ENCODE measurements at regions not wholly inside any gene's neighbourhood (a gene's known extent, or its start where the extent isn't known, plus 50 kb on each side); places are given as distances from the start of the nearest gene placed in this dataset.
"Not testable (repeated sequence)": the region's sequence is repeated elsewhere in the genome, so short reads cannot be mapped to it uniquely, and the experiment has no call there.

DNA sequence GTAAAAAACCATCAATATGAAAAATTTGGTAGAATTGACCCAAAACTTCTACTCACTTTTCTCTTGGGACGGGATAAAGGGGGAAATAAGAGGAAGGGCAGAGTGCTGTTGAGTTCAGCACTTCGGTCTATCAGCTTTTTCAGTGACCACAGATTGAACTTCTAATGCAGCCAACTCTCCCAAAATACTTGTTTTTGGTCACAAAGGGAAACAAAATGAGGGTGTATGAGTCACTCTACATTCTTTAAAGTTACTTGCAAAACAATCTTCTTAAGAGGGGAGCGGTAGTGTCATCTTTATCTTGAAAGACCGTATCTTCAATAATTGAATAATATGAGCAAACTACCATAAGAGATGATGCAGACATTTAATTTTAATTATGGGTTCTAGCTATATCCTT is 661.3 kb downstream of the CD109 start:
- no peak for DNase-seq

DNA sequence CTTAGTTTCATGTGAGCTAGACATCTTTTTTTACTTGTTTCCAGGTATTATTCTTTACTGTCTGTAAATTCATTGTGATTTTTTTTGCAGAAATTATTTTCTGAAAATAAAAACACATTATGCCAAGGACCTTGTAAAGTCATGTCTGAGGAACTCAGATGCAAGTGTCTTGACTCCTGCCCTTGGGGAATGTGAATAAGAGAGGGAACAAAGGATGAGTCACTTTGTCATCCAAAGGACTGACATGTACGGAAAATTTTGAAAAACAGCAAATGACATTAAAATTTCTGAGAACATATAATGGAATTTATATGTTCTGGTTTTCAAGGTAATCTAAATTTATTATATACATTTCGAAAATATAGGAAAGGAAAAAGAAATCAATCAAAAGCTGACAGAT is 660.4 kb downstream of the CD109 start:
- DNase-seq = no peak

GRCh38 chr6:74346936-74347535 is 651.0 kb downstream of the CD109 start:
- DNase-seq = no peak

- no peak for DNase-seq
Measured at GRCh38 chr6:74343804-74344203, 647.8 kb downstream of the CD109 start.

- not testable (repeated sequence) for DNase-seq
Measured at GRCh38 chr6:74343321-74343720, 647.3 kb downstream of the CD109 start.

GRCh38 chr6:74334722-74335121 is 638.7 kb downstream of the CD109 start:
- no peak for DNase-seq

DNA sequence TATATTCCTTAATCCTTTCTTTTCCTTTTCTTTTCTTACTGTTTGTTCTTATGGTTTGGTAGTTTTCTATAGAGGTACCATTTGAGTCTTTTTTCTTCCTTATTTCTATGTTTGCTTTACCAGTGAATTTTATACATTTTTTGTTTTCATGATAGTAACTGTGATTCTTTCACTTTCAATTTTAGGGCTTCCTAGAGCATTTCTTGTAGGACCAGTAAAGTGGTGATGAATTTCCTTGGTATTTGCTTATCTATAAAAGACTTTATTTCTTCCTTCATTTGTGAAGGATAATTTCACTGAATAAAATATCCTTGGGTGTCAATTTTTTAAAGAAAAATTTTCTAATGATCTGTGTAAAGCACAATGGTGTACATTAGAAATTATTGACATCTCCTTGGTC is 637.4 kb downstream of the CD109 start:
- DNase-seq = no peak

DNA sequence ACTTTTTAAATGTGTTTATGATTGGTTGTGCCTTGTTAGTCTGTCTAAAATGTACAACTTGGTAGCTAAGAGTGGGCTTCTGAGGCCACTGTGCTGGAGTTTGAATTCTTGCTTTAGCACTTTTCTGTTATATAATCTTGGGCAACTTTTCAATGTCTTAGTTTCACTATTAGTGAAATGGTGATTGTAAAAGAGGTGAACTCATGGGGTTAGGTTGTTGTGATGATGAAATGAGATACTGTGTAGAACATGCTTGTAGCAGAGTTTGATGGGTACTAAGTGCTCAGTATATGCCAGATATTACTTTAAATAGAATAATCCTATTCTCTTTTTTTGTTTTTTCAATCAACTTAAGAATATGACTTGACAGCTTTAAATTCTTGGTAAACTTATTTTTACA is 624.7 kb downstream of the CD109 start:
- no peak for DNase-seq

DNA sequence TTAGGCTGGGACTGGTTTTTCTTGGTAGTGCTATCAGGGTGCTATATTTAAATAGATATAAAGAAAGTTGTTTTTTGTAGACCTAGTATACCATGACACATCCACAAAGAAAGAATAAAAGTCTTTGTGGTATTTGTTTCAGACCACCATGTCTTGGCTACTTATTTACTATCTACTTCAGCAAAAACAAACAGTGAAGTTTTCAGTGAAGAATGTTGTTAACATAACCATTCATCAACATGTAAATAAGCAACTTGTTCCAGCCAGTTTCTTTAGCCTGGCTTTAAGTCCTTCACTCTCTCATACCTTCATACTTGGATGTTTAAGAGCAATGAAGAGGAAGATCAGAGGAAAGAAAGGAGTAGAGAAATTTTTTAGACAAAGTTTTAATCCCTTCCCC is 624.1 kb downstream of the CD109 start:
- DNase-seq = no peak

GRCh38 chr6:74319292-74319691 is 623.3 kb downstream of the CD109 start:
- DNase-seq = no peak

DNA sequence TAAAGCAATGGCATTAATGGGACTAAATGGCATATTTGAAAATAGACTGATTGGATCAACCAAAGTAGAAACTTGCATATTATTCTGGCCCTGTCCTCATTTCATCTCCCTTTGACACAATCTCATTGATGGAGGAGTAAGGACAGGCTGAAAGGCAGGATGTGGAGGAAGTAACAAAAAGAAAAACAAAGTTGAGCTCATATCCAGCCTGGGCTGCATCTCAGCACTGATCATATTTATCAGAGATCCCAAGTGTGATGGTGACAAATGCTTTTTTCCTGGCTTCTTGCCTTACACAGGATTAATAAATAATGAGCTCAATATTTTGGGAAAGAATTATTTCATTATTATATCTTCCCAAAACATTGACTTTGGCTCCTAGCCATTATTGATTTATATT is 622.7 kb downstream of the CD109 start:
- DNase-seq = no peak

DNA sequence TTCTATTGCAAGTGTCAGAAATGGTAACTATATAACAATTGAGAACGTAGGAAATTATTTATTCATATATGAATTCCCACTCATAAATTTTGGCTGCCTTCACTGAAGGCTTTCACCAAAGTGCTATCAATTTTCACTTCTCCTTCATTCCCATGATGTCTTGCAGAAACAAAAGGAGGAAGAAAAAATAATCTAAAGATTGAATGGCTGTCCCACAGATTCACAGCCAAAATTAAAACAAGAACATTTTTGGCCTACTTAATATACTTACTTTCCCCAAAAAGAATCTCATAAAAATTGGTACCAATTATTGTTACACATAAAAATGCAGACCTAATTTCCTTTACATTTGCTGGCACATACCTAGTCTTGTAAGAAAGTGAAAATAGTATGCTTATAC is 616.1 kb downstream of the CD109 start:
- DNase-seq = no peak

DNA sequence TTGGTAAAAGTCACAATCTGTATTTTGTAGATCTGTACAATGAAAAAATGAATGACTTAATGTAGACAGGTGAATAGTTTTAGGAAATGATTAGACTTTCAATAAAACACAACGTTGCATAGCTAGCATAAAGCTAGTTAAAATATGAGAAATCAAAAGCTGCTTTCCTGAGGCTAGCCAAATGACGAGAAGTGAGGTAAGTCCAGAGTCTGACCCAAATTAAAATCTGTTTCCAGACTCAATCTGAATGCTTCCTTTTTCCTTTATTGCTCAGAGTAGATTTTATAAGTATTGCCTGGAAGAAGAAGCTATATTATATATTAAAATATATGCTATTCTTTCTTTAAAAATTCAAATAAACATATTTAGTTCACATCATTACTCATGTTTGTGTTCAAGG is 615.4 kb downstream of the CD109 start:
- no peak for DNase-seq

DNA sequence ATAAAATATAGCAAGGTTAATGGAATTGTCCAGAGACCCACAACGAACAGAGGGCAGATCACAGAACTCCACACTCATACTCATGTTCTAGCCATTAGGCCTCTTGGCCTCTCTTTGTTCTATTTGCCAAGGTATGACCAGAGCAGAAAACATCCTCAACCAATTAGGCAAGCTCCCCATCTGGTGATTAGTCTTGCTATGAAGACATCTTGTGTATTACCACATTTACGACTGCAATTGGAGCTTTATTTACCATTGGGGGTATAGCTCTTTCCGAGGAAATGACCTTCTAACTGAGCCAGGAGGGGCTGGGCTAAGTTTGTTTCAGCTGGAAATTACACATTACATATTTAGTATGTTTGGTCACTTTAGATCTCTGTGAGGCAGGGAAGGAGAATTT is 593.9 kb downstream of the CD109 start:
- no peak for DNase-seq

DNA sequence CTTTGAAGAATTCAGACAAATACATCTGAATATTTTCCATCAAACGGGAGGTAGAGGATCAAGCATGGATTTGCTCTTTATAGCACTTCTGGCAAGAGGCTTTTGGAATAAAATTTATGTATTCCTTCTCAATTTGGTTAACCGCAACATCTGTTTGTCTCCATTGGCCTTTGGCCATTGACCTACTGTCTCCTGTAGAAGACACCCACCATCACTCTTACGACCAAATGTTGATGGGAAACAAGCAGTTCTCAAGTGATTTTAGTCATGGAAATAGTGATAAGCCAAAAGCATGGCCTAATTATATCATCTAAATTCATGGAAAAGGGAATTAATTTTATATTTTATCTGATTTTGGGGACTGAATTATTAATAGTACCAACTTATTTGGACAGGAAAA is 591.9 kb downstream of the CD109 start:
- DNase-seq = no peak

DNA sequence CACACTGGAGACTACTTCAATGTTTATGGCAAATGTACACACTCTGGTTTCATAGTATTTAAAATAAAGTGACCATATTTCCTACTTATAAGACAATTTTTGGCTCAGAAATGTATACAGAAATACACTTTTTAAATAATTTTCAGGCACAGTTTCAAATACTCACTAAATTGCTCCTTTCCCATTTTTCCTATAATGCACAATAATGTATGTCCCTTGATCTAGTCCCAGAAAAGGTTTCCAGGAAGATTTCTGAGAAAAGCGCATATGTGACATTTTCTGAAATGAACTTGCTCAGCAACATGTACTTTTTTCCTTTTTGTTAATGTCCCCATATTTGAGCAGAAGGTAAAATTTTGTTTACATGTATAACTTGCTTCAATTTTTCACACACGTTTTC is 591.4 kb downstream of the CD109 start:
- DNase-seq = no peak

DNA sequence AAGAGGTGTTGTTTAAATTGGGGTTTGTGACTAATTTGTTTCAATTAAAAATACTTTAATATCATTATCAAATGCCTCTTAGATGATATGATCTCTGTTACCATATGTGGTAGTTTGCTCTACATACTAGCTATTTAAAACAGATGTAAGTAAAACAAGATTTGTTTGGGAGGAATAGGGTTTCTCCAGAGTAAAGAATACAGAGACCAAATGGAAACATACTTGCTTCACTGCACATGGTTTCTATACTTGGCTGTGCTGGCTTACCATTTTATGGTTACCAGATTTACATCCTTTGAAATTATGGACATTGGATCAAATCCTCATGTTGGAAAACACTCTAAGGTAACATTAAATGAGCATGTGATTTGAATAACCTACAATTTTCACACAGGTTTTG is 588.3 kb downstream of the CD109 start:
- DNase-seq = no peak

DNA sequence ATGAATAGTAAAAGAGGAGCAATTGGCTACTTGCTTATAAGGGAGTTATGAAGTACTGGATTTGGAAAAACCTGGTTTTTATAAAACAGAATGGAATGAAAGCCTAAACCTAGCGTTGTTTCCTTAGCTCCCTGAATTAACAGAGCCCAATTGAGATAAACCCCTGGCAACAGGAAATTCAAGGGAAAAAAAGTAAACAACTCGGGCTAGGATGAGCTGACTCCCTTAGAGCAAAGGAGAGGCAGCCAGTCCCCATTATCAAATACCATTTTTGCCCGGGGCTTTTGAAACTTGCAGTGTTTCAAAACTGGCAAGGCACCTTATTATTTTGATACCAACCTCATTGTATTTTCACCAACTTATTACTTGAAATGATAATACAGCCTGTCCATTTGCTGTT is 587.5 kb downstream of the CD109 start:
- DNase-seq = no peak

DNA sequence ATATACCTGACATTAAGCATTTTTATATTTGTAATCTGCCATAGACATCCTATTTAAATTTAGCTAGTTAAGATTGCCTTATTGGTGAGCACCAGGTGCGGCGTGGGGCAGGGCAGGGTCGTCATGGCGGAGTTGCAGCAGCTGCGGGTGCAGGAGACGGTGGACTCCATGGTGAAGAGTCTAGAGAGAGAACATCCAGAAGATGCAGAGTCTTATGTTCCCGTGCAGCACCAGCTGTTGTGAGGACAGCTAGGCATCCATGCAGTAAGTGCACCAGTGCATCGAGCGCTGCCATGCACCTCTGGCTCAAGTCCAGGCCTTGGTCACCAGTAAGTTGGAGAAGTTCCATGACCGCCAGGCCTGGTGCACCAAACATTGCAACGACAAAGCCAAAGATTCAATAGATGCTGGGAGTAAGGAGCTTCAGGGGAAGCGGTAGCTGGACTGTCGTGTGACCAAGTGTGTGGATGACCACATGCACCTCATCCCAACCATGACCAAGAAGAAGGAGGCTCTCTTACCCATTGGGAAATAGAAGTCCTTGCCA is 586.2 kb downstream of the CD109 start:
- DNase-seq = no peak

GRCh38 chr6:74280130-74280692 is 584.2 kb downstream of the CD109 start:
- no peak for DNase-seq

GRCh38 chr6:74277777-74278186 is 581.8 kb downstream of the CD109 start:
- DNase-seq = no peak

- no peak for DNase-seq
Measured at GRCh38 chr6:74273541-74273940, 577.5 kb downstream of the CD109 start.

- no peak for DNase-seq
Measured at GRCh38 chr6:74269600-74269858, 573.5 kb downstream of the CD109 start.

GRCh38 chr6:74268815-74269599 is 573.0 kb downstream of the CD109 start:
- no peak for DNase-seq

- no peak for DNase-seq
Measured at GRCh38 chr6:74259981-74260380, 564.0 kb downstream of the CD109 start.
